ENCODE measurements at regions not wholly inside any gene's neighbourhood (a gene's known extent, or its start where the extent isn't known, plus 50 kb on each side); places are given as distances from the start of the nearest gene placed in this dataset.
A peak's percentile ranks its signal among the peaks of the same experiment; 100 is the strongest.

- TF ChIP-seq SMC3 (conservative IDR thresholded peaks at IDR 0.05; ENCODE audit: poor library complexity) (peak; percentile 47), REST (IDR thresholded peaks at IDR 0.05; ENCODE audit: borderline replicate concordance) (no peak), POLR2AphosphoS5 (IDR thresholded peaks at IDR 0.05) (no peak), CTCF (IDR thresholded peaks at IDR 0.05; ENCODE audit: poor library complexity, severe bottlenecking) (peak; percentile 56), EP300 (conservative IDR thresholded peaks at IDR 0.05; ENCODE audit: poor library complexity, severe bottlenecking) (no peak), RAD21 (conservative IDR thresholded peaks at IDR 0.05) (peak; percentile 52), TAF1 (IDR thresholded peaks at IDR 0.05; ENCODE audit: low read depth) (no peak)
- Histone ChIP-seq H4K20me1 (ENCODE audit: insufficient read depth) (no peaks in the 10 kb centered on the region), H3K79me2 (replicated peaks; ENCODE audit: insufficient read depth, low read length) (no peaks in the 10 kb centered on the region), H2AFZ (ENCODE audit: low read depth, low read length) (no peak overlapping the region), H3K27ac (ENCODE audit: low read length) (no peak overlapping the region), H3K4me2 (ENCODE audit: low read length) (no peak overlapping the region), H3K9ac (ENCODE audit: low read length) (no peak overlapping the region), H3K9me2 (ENCODE audit: insufficient read depth, low read length) (no peaks in the 10 kb centered on the region), H3K9me3 (ENCODE audit: low read length) (no peaks in the 10 kb centered on the region), H3K27me3 (ENCODE audit: insufficient read depth, low read depth, low read length) (no peaks in the 10 kb centered on the region), H3K4me3 (ENCODE audit: low read length) (no peak overlapping the region), H3F3A (ENCODE audit: insufficient read depth, low read length, poor library complexity, severe bottlenecking) (no peaks in the 10 kb centered on the region), H3K36me3 (ENCODE audit: insufficient read depth, low read length) (no peaks in the 10 kb centered on the region)
These were observed 220.2 kb upstream of the CDH8 start for GRCh38 chr16:62256406-62256805.

GRCh38 chr16:62254847-62255246, 218.6 kb upstream of the CDH8 start:
- no peaks in the 10 kb centered on the region for H3K27me3 ChIP-seq (ENCODE audit: insufficient read depth, low read depth, low read length)

More at GRCh38 chr16:62254847-62255246, 218.6 kb upstream of the CDH8 start:
- TF ChIP-seq EZH2 (IDR thresholded peaks at IDR 0.05; ENCODE audit: borderline replicate concordance, insufficient read depth, low read length, poor library complexity, severe bottlenecking): no peak
- TF ChIP-seq EP300 (conservative IDR thresholded peaks at IDR 0.05; ENCODE audit: poor library complexity, severe bottlenecking): no peak
- TF ChIP-seq RAD21 (conservative IDR thresholded peaks at IDR 0.05): no peak
- TF ChIP-seq REST (IDR thresholded peaks at IDR 0.05; ENCODE audit: borderline replicate concordance): no peak
- TF ChIP-seq MXI1 (conservative IDR thresholded peaks at IDR 0.05; ENCODE audit: poor library complexity, severe bottlenecking): no peak
- TF ChIP-seq SMC3 (conservative IDR thresholded peaks at IDR 0.05; ENCODE audit: poor library complexity): no peak
- TF ChIP-seq POLR2AphosphoS5 (IDR thresholded peaks at IDR 0.05): no peak
- TF ChIP-seq TAF1 (IDR thresholded peaks at IDR 0.05; ENCODE audit: low read depth): no peak
- no peak for TF ChIP-seq CTCF (IDR thresholded peaks at IDR 0.05; ENCODE audit: poor library complexity, severe bottlenecking)
- Histone ChIP-seq H3K9ac (ENCODE audit: low read length) (no peak overlapping the region), H3K4me2 (ENCODE audit: low read length) (no peak overlapping the region), H3K9me3 (ENCODE audit: low read length) (no peaks in the 10 kb centered on the region), H3K36me3 (ENCODE audit: insufficient read depth, low read length) (no peaks in the 10 kb centered on the region), H2AFZ (ENCODE audit: low read depth, low read length) (no peak overlapping the region), H4K20me1 (ENCODE audit: insufficient read depth) (no peaks in the 10 kb centered on the region), H3F3A (ENCODE audit: insufficient read depth, low read length, poor library complexity, severe bottlenecking) (no peaks in the 10 kb centered on the region), H3K27ac (ENCODE audit: low read length) (no peak overlapping the region), H3K79me2 (replicated peaks; ENCODE audit: insufficient read depth, low read length) (no peaks in the 10 kb centered on the region), H3K4me3 (ENCODE audit: low read length) (no peak overlapping the region), H3K9me2 (ENCODE audit: insufficient read depth, low read length) (no peaks in the 10 kb centered on the region)
